Parathyroid adenoma (tissue), 2 donors: ENCODE measurements at regions not wholly inside any gene's neighbourhood (a gene's known extent, or its start where the extent isn't known, plus 50 kb on each side); places are given as distances from the start of the nearest gene placed in this dataset.

Source experiments
- H2AFZ ChIP-seq: fragments of 300-600 bp; sonication (generic); one replicate; pipeline ENCODE4 v1.7.0; 2017; ENCODE audit warnings: antibody characterized with exemption, mild to moderate bottlenecking
- H3K27ac ChIP-seq: fragments of 300-600 bp; sonication (generic); one replicate; pipeline ENCODE4 v1.7.0; 2017
- H3K27me3 ChIP-seq: fragments of 300-600 bp; sonication (generic); one replicate; pipeline ENCODE4 v1.7.0; 2017; ENCODE audit warnings: low read length; ENCODE audit not compliant: control insufficient read depth, insufficient read depth
- H3K36me3 ChIP-seq: fragments of 300-600 bp; sonication (generic); one replicate; pipeline ENCODE4 v1.7.0; 2017; ENCODE audit warnings: low read length; ENCODE audit not compliant: control insufficient read depth, insufficient read depth
- H3K4me1 ChIP-seq: fragments of 300-600 bp; sonication (generic); one replicate; pipeline ENCODE4 v1.7.0; 2017; ENCODE audit warnings: control low read depth
- H3K4me2 ChIP-seq: fragments of 300-600 bp; sonication (generic); one replicate; pipeline ENCODE4 v1.7.0; 2017; ENCODE audit warnings: low read length
- H3K4me3 ChIP-seq: fragments of 300-600 bp; sonication (generic); one replicate; pipeline ENCODE4 v1.7.0; 2017; ENCODE audit warnings: low read depth, low read length
- H3K79me2 ChIP-seq: fragments of 300-600 bp; sonication (generic); one replicate; pipeline ENCODE4 v1.7.0; 2017; ENCODE audit warnings: control low read depth
- H3K9ac ChIP-seq: fragments of 300-600 bp; sonication (generic); one replicate; pipeline ENCODE4 v1.7.0; 2017; ENCODE audit warnings: mild to moderate bottlenecking
- H3K9me3 ChIP-seq: fragments of 300-600 bp; sonication (generic); one replicate; pipeline ENCODE4 v1.7.0; 2017; ENCODE audit warnings: low read length; ENCODE audit not compliant: control insufficient read depth
- TF ChIP-seq, protein P1 (sequence below): fragments of 300-600 bp; sonication (generic); IDR thresholded peaks from one replicate; pipeline ENCODE4 v1.7.0; 2017; ENCODE audit warnings: antibody characterized with exemption, mild to moderate bottlenecking
- donor health status: primary hyperparathyroidism.

DNA sequence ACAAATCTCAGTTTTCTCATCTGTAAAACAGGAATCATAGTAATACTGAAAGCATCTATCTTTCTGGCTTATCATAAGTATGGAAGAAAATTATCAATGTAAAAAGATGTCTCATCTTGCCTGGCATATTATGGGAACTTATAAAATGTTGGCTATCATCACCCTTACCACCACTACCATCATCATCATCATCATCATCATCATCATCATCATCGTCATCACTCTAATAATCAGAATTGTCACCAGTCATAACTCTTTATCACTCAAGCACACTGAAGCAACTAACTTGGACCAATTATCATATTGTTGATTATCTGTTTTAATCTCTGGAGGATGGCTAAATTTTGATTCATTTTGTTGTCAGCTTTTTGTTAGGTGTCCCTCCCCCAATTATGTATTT is 825.4 kb downstream of the SORCS3 start:
- H3K36me3 ChIP-seq = no peaks in the 10 kb centered on the region
- no peaks in the 10 kb centered on the region for H3K9me3 ChIP-seq
- H3K4me3 ChIP-seq = no peak overlapping the region
- H3K27me3 ChIP-seq = no peaks in the 10 kb centered on the region
- H2AFZ ChIP-seq = no peak overlapping the region
- TF ChIP-seq, protein P1, sequence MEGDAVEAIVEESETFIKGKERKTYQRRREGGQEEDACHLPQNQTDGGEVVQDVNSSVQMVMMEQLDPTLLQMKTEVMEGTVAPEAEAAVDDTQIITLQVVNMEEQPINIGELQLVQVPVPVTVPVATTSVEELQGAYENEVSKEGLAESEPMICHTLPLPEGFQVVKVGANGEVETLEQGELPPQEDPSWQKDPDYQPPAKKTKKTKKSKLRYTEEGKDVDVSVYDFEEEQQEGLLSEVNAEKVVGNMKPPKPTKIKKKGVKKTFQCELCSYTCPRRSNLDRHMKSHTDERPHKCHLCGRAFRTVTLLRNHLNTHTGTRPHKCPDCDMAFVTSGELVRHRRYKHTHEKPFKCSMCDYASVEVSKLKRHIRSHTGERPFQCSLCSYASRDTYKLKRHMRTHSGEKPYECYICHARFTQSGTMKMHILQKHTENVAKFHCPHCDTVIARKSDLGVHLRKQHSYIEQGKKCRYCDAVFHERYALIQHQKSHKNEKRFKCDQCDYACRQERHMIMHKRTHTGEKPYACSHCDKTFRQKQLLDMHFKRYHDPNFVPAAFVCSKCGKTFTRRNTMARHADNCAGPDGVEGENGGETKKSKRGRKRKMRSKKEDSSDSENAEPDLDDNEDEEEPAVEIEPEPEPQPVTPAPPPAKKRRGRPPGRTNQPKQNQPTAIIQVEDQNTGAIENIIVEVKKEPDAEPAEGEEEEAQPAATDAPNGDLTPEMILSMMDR = no peak
- no peak overlapping the region for H3K9ac ChIP-seq
- no peaks in the 10 kb centered on the region for H3K4me1 ChIP-seq
- H3K4me2 ChIP-seq = no peak overlapping the region
- no peaks in the 10 kb centered on the region for H3K79me2 ChIP-seq
- H3K27ac ChIP-seq = no peak overlapping the region

GRCh38 chr10:105434970-105435369 is 793.9 kb downstream of the SORCS3 start:
- Histone ChIP-seq H3K4me1 (no peaks in the 10 kb centered on the region), H3K27ac (no peak overlapping the region), H3K4me2 (no peak overlapping the region), H3K4me3 (no peak overlapping the region), H3K36me3 (no peaks in the 10 kb centered on the region), H2AFZ (no peak overlapping the region), H3K9ac (no peak overlapping the region), H3K79me2 (no peaks in the 10 kb centered on the region), H3K27me3 (no peaks in the 10 kb centered on the region), H3K9me3 (no peaks in the 10 kb centered on the region)
- TF ChIP-seq, protein P1 = no peak

GRCh38 chr10:105413997-105414396 is 772.9 kb downstream of the SORCS3 start:
- Histone ChIP-seq H3K4me3 (no peak overlapping the region), H3K79me2 (no peaks in the 10 kb centered on the region), H3K4me1 (no peaks in the 10 kb centered on the region), H3K9me3 (no peaks in the 10 kb centered on the region), H3K36me3 (no peaks in the 10 kb centered on the region), H2AFZ (no peak overlapping the region), H3K4me2 (no peak overlapping the region), H3K27ac (no peak overlapping the region), H3K9ac (no peak overlapping the region), H3K27me3 (no peaks in the 10 kb centered on the region)
- TF ChIP-seq, protein P1 = no peak

GRCh38 chr10:105409370-105409769 is 768.3 kb downstream of the SORCS3 start:
- Histone ChIP-seq H3K79me2 (no peaks in the 10 kb centered on the region), H3K4me3 (no peak overlapping the region), H3K27me3 (no peaks in the 10 kb centered on the region), H3K36me3 (no peaks in the 10 kb centered on the region), H3K9ac (no peak overlapping the region), H3K27ac (no peak overlapping the region), H3K9me3 (no peaks in the 10 kb centered on the region), H3K4me1 (no peaks in the 10 kb centered on the region), H2AFZ (no peak overlapping the region), H3K4me2 (no peak overlapping the region)
- TF ChIP-seq, protein P1 = no peak

DNA sequence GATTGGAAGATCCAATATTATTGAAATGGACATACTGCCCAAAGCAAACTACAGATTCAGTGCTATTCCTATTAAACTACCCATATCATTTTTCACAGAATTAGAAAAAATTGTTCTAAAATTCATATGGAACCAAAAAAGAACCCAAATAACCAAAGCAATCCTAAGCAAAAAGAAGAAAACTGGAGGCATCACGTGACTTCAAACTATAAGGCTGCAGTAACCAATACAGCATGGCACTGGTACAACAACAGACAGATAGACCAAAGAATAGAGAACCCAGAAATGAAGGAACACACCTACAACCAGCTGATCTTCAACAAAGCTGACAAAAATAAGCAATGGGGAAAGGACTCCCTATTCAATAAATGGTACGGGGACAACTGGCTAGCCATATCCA is 765.4 kb downstream of the SORCS3 start:
- TF ChIP-seq, protein P1 = no peak

More for the DNA sequence above, 765.4 kb downstream of the SORCS3 start:
- H3K27ac ChIP-seq = no peak overlapping the region
- H3K4me1 ChIP-seq = no peaks in the 10 kb centered on the region
- H3K27me3 ChIP-seq = no peaks in the 10 kb centered on the region
- no peaks in the 10 kb centered on the region for H3K36me3 ChIP-seq
- no peaks in the 10 kb centered on the region for H3K9me3 ChIP-seq
- H3K9ac ChIP-seq = no peak overlapping the region
- H3K4me2 ChIP-seq = no peak overlapping the region
- H2AFZ ChIP-seq = no peak overlapping the region
- H3K79me2 ChIP-seq = no peaks in the 10 kb centered on the region
- H3K4me3 ChIP-seq = no peak overlapping the region
